K562 (cell line): ENCODE measurements at regions not wholly inside any gene's neighbourhood (a gene's known extent, or its start where the extent isn't known, plus 50 kb on each side); places are given as distances from the start of the nearest gene placed in this dataset.

ENCODE experiments used
- ATAC-seq: fragments of 200-7000 bp; cut with Tn5 transposase; 3 replicates; pipeline ENCODE4 v1.9.1; 2020; ENCODE audit warnings: moderate library complexity
- BruUV-seq: library from RNA; stranded (reverse); fragments of 400-500 nt; replicated peaks from 2 replicates; lab custom pipeline; 2021; lab: Mats Ljungman, UMichigan
- CTCF ChIA-PET: fragments of 300-600 bp; formaldehyde crosslinking; extraction: SDS; loops from one replicate; lab custom pipeline; 2021; ENCODE audit warnings: low intra/inter-chr PET ratio; lab: Yijun Ruan, JAX
- POLR2A ChIA-PET: fragments of 300-600, 350-650 bp; sonication (Branson Sonifier 250); formaldehyde crosslinking; extraction: SDS; loops from one replicate; lab custom pipeline; 2021; ENCODE audit warnings: antibody characterized with exemption, inconsistent platforms; lab: Yijun Ruan, JAX
- DNase-seq, 4 experiments: peaks; one replicate each; pipeline versions ENCODE4 v3.0.0 to v3.0.0-alpha.2; 2011 to 2018; ENCODE audit warnings: low spot score in 3 of 4, mixed read lengths in 3 of 4; ENCODE audit errors: extremely low read depth in 1 of 4
- FAIRE-seq: peaks from 2 replicates; lab custom pipeline; 2011; peaks lifted over from hg19 to GRCh38; lab: Jason Lieb, UNC
- H2AFZ ChIP-seq: 2 replicates; pipeline ENCODE4 v1.6.0; 2011; ENCODE audit warnings: low read depth, low read length, control low read depth, inconsistent platforms
- H3K27ac ChIP-seq: fragments of 200-600 bp; 3 replicates; pipeline ENCODE4 v1.8.0; 2011; ENCODE audit warnings: low read depth, mild to moderate bottlenecking, control low read depth, inconsistent platforms, low read length, moderate library complexity, mixed read lengths; ENCODE audit errors: extremely low read depth
- H3K27me3 ChIP-seq, 2 experiments: fragments of 300-600 bp in 1 of 2; 2 replicates in 1 of 2; 3 replicates in 1 of 2; pipeline versions ENCODE4 v1.6.0 to v1.8.0; 2011; ENCODE audit warnings: inconsistent platforms in 2 of 2, low read length in 2 of 2, mild to moderate bottlenecking in 1 of 2, mixed read lengths in 1 of 2, moderate library complexity in 1 of 2; ENCODE audit not compliant: control insufficient read depth in 2 of 2, insufficient read depth in 2 of 2
- H3K36me3 ChIP-seq: fragments of 300-600 bp; 3 replicates; pipeline ENCODE4 v1.8.0; 2011; ENCODE audit warnings: mild to moderate bottlenecking, low read length, inconsistent platforms; ENCODE audit not compliant: control insufficient read depth, insufficient read depth
- H3K4me1 ChIP-seq, 2 experiments: fragments of 200-600 bp in 1 of 2; replicated peaks in 1 of 2; 2 replicates in 1 of 2; 3 replicates in 1 of 2; pipeline versions ENCODE4 v1.5.1 to v1.8.0; 2011; ENCODE audit warnings: inconsistent platforms in 2 of 2, low read length in 2 of 2, mild to moderate bottlenecking in 1 of 2, mixed read lengths in 1 of 2, moderate library complexity in 1 of 2; ENCODE audit not compliant: control insufficient read depth in 2 of 2, insufficient read depth in 2 of 2
- H3K4me2 ChIP-seq: 2 replicates; pipeline ENCODE4 v1.6.1; 2011; ENCODE audit warnings: low read length, control low read depth, inconsistent platforms, mixed read lengths; ENCODE audit not compliant: insufficient read depth
- H3K4me3 ChIP-seq: fragments of 200-600 bp; sonication (generic), shearing (Covaris generic); 2 replicates; pipeline ENCODE4 v1.5.1; 2016; ENCODE audit warnings: control low read depth, inconsistent platforms
- H3K79me2 ChIP-seq: fragments of 200-600 bp; 3 replicates; pipeline ENCODE4 v1.8.0; 2011; ENCODE audit warnings: low read length, inconsistent platforms; ENCODE audit not compliant: control insufficient read depth, insufficient read depth
- H3K9ac ChIP-seq, 2 experiments: 2 replicates each; pipeline versions ENCODE4 v1.6.0 to v1.6.1; 2011; ENCODE audit warnings: low read depth in 2 of 2, low read length in 2 of 2, control low read depth in 1 of 2, inconsistent platforms in 1 of 2, mild to moderate bottlenecking in 1 of 2, mixed read lengths in 1 of 2; ENCODE audit not compliant: insufficient read depth in 1 of 2
- H3K9me1 ChIP-seq: one replicate; pipeline ENCODE4 v1.6.0; 2011; ENCODE audit warnings: inconsistent platforms, mild to moderate bottlenecking, low read length, moderate library complexity; ENCODE audit not compliant: control insufficient read depth, insufficient read depth
- H3K9me3 ChIP-seq: replicated peaks from 2 replicates; pipeline ENCODE4 v1.5.1; 2011; ENCODE audit warnings: low read depth, low read length, inconsistent platforms; ENCODE audit not compliant: control insufficient read depth, insufficient read depth
- H4K20me1 ChIP-seq: replicated peaks from 2 replicates; pipeline ENCODE4 v1.6.1; 2011; ENCODE audit warnings: low read length, inconsistent platforms, mixed read lengths; ENCODE audit not compliant: control insufficient read depth, insufficient read depth
- PCBP2 ChIP-seq: fragments of 200-400 bp; formaldehyde crosslinking; IDR thresholded peaks from 2 replicates; pipeline ENCODE4 v1.6.1; 2018; ENCODE audit warnings: low read length, low read depth, mild to moderate bottlenecking, moderate library complexity; ENCODE audit not compliant: poor library complexity, severe bottlenecking
- RAD51 ChIP-seq: fragments of 450-650 bp; IDR thresholded peaks from 2 replicates; pipeline ENCODE4 v1.7.1; 2016; ENCODE audit warnings: low read depth, mild to moderate bottlenecking, borderline replicate concordance
- SP1 ChIP-seq: sonication (generic); formaldehyde crosslinking; IDR thresholded peaks from 2 replicates; pipeline ENCODE4 v1.8.1; 2022; ENCODE audit warnings: mild to moderate bottlenecking, missing genetic modification reagents
- TARDBP ChIP-seq: fragments of 450-650 bp; IDR thresholded peaks from 2 replicates; pipeline ENCODE4 v1.6.1; 2016
- TGIF2 ChIP-seq: sonication (generic); formaldehyde crosslinking; IDR thresholded peaks from 2 replicates; pipeline ENCODE4 v1.8.1; 2022; ENCODE audit warnings: mild to moderate bottlenecking, missing genetic modification reagents, moderate library complexity
- WGBS: fragments of 100-300 bp; shearing (Covaris generic); methylation state at CpG from one replicate; pipeline ENCODE4 v1.1.6; 2016; ENCODE audit warnings: low coverage, mixed read lengths; ENCODE audit not compliant: insufficient coverage; ENCODE audit errors: missing lambda C conversion rate; 5-methylcytosine and 5-hydroxymethylcytosine counted together
- in situ Hi-C: fragments of 300-500 bp; cut with MboI; formaldehyde crosslinking; loops from 4 replicates; pipeline ENCODE4 v1.15.0; 2018; ENCODE audit warnings: inconsistent platforms, mixed read lengths
- intact Hi-C: fragments of 100-400 bp; cut with micrococcal nuclease; formaldehyde crosslinking; loops from 2 replicates; pipeline ENCODE4 v1.14.2; 2022
- TF ChIP-seq, protein P1 (sequence below): fragments of 250-450 bp; sonication (Bioruptor Pico); IDR thresholded peaks from 2 replicates; pipeline ENCODE4 v1.8.0; 2021; ENCODE audit warnings: borderline replicate concordance, mild to moderate bottlenecking, moderate library complexity; ENCODE audit not compliant: poor library complexity, severe bottlenecking
- TF ChIP-seq, protein P2 (sequence below): fragments of 200-600 bp; sonication (generic); IDR thresholded peaks from one replicate; pipeline ENCODE4 v1.6.1; 2012; ENCODE audit warnings: mild to moderate bottlenecking, low read depth, low read length, inconsistent platforms
- TF ChIP-seq, protein P3 (sequence below): sonication (generic); formaldehyde crosslinking; IDR thresholded peaks from 2 replicates; pipeline ENCODE4 v1.8.0; 2022; ENCODE audit warnings: mild to moderate bottlenecking, missing genetic modification reagents, borderline replicate concordance

DNA sequence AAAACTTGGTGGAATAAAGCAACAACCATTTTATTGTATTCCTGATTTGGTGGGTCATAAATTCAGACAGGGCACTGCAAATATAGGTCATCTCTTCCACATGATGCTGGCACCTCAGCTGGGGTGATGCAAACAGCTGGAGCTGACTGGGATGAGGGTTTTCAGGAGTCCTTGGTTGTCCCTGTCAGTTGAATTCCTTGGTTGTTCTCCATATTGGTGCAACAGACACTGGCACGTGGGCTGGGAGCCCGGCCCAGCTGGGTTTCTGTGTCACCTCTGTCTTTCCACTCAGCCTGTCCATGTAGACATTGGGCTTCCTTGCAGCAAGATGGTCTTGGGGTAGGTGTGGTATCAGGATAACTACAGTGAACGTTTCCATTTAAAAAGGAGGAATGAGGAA, 518.0 kb upstream of the MEF2C start:
- in situ Hi-C loops (no loop called here), intact Hi-C loops (no loop called here)
- no peak overlapping the region for H2AFZ ChIP-seq
- H3K9ac ChIP-seq = no peak overlapping the region
- H3K9me3 ChIP-seq = no peaks in the 10 kb centered on the region
- no peaks in the 10 kb centered on the region for H3K36me3 ChIP-seq
- H3K4me1 ChIP-seq = peaks cover 0 to 13% of the 10 kb centered on the region in 2 experiments; a peak in 3 of 5 replicates
- ChIA-PET POLR2A (no interaction called here), CTCF (no interaction called here)
- FAIRE-seq = no peak
- DNase-seq = no peak
- BruUV-seq = no TSS peak
- WGBS = 16% methylated on average over 3 of the region's 3 CpGs
- no peaks in the 10 kb centered on the region for H3K79me2 ChIP-seq
- H4K20me1 ChIP-seq = no peaks in the 10 kb centered on the region
- no peak overlapping the region for H3K4me2 ChIP-seq
- no peaks in the 10 kb centered on the region for H3K9me1 ChIP-seq
- ATAC-seq = no peak
- no peaks in the 10 kb centered on the region for H3K27me3 ChIP-seq
- no peak overlapping the region for H3K4me3 ChIP-seq
- no peak overlapping the region for H3K27ac ChIP-seq
- no peak for TF ChIP-seq SP1 (CRISPR knock-in tag)
- no peak for TF ChIP-seq PCBP2
- TF ChIP-seq RAD51 = no peak
- no peak for TF ChIP-seq TGIF2 (CRISPR knock-in tag)
- TF ChIP-seq TARDBP = no peak
- TF ChIP-seq, protein P1, sequence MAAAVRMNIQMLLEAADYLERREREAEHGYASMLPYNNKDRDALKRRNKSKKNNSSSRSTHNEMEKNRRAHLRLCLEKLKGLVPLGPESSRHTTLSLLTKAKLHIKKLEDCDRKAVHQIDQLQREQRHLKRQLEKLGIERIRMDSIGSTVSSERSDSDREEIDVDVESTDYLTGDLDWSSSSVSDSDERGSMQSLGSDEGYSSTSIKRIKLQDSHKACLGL (CRISPR knock-in tag) = no peak
- TF ChIP-seq, protein P2, sequence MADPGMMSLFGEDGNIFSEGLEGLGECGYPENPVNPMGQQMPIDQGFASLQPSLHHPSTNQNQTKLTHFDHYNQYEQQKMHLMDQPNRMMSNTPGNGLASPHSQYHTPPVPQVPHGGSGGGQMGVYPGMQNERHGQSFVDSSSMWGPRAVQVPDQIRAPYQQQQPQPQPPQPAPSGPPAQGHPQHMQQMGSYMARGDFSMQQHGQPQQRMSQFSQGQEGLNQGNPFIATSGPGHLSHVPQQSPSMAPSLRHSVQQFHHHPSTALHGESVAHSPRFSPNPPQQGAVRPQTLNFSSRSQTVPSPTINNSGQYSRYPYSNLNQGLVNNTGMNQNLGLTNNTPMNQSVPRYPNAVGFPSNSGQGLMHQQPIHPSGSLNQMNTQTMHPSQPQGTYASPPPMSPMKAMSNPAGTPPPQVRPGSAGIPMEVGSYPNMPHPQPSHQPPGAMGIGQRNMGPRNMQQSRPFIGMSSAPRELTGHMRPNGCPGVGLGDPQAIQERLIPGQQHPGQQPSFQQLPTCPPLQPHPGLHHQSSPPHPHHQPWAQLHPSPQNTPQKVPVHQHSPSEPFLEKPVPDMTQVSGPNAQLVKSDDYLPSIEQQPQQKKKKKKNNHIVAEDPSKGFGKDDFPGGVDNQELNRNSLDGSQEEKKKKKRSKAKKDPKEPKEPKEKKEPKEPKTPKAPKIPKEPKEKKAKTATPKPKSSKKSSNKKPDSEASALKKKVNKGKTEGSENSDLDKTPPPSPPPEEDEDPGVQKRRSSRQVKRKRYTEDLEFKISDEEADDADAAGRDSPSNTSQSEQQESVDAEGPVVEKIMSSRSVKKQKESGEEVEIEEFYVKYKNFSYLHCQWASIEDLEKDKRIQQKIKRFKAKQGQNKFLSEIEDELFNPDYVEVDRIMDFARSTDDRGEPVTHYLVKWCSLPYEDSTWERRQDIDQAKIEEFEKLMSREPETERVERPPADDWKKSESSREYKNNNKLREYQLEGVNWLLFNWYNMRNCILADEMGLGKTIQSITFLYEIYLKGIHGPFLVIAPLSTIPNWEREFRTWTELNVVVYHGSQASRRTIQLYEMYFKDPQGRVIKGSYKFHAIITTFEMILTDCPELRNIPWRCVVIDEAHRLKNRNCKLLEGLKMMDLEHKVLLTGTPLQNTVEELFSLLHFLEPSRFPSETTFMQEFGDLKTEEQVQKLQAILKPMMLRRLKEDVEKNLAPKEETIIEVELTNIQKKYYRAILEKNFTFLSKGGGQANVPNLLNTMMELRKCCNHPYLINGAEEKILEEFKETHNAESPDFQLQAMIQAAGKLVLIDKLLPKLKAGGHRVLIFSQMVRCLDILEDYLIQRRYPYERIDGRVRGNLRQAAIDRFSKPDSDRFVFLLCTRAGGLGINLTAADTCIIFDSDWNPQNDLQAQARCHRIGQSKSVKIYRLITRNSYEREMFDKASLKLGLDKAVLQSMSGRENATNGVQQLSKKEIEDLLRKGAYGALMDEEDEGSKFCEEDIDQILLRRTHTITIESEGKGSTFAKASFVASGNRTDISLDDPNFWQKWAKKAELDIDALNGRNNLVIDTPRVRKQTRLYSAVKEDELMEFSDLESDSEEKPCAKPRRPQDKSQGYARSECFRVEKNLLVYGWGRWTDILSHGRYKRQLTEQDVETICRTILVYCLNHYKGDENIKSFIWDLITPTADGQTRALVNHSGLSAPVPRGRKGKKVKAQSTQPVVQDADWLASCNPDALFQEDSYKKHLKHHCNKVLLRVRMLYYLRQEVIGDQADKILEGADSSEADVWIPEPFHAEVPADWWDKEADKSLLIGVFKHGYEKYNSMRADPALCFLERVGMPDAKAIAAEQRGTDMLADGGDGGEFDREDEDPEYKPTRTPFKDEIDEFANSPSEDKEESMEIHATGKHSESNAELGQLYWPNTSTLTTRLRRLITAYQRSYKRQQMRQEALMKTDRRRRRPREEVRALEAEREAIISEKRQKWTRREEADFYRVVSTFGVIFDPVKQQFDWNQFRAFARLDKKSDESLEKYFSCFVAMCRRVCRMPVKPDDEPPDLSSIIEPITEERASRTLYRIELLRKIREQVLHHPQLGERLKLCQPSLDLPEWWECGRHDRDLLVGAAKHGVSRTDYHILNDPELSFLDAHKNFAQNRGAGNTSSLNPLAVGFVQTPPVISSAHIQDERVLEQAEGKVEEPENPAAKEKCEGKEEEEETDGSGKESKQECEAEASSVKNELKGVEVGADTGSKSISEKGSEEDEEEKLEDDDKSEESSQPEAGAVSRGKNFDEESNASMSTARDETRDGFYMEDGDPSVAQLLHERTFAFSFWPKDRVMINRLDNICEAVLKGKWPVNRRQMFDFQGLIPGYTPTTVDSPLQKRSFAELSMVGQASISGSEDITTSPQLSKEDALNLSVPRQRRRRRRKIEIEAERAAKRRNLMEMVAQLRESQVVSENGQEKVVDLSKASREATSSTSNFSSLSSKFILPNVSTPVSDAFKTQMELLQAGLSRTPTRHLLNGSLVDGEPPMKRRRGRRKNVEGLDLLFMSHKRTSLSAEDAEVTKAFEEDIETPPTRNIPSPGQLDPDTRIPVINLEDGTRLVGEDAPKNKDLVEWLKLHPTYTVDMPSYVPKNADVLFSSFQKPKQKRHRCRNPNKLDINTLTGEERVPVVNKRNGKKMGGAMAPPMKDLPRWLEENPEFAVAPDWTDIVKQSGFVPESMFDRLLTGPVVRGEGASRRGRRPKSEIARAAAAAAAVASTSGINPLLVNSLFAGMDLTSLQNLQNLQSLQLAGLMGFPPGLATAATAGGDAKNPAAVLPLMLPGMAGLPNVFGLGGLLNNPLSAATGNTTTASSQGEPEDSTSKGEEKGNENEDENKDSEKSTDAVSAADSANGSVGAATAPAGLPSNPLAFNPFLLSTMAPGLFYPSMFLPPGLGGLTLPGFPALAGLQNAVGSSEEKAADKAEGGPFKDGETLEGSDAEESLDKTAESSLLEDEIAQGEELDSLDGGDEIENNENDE = no peak
- TF ChIP-seq, protein P3, sequence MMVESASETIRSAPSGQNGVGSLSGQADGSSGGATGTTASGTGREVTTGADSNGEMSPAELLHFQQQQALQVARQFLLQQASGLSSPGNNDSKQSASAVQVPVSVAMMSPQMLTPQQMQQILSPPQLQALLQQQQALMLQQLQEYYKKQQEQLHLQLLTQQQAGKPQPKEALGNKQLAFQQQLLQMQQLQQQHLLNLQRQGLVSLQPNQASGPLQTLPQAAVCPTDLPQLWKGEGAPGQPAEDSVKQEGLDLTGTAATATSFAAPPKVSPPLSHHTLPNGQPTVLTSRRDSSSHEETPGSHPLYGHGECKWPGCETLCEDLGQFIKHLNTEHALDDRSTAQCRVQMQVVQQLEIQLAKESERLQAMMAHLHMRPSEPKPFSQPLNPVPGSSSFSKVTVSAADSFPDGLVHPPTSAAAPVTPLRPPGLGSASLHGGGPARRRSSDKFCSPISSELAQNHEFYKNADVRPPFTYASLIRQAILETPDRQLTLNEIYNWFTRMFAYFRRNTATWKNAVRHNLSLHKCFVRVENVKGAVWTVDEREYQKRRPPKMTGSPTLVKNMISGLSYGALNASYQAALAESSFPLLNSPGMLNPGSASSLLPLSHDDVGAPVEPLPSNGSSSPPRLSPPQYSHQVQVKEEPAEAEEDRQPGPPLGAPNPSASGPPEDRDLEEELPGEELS (CRISPR knock-in tag) = no peak
